ENCODE measurements at regions not wholly inside any gene's neighbourhood (a gene's known extent, or its start where the extent isn't known, plus 50 kb on each side); places are given as distances from the start of the nearest gene placed in this dataset.

GRCh38 chr20:60963146-60963545 is 288.9 kb upstream of the CDH4 start:
- Histone ChIP-seq H3K27ac (ENCODE audit: low read depth, low read length) (no peak overlapping the region), H3K14ac (ENCODE audit: insufficient read length) (no peak overlapping the region), H2BK15ac (ENCODE audit: low read length) (no peak overlapping the region)
- TF ChIP-seq POLR2A (IDR thresholded peaks at IDR 0.05; ENCODE audit: control extremely low read depth in 1 of 2, low read depth in 2 of 2, low read length in 2 of 2) (no peak), GTF2F1 (IDR thresholded peaks at IDR 0.05; ENCODE audit: borderline replicate concordance, low read depth, low read length) (no peak)

More at GRCh38 chr20:60963146-60963545, 288.9 kb upstream of the CDH4 start:
- H2BK20ac ChIP-seq (ENCODE audit: low read length), result no peak overlapping the region
- no peaks in the 10 kb centered on the region for H3K36me3 ChIP-seq (ENCODE audit: control insufficient read depth in 2 of 4, insufficient read depth in 4 of 4, low read length in 3 of 4)
- FAIRE-seq (no peak), DNase-seq (ENCODE audit: low read depth in 1 of 2, low spot score in 2 of 2) (no peak)
- no peak overlapping the region for H3K4me2 ChIP-seq (ENCODE audit: insufficient read depth in 1 of 2, low read depth in 2 of 2, low read length in 2 of 2)
- H2BK5ac ChIP-seq (ENCODE audit: low read depth, low read length), result no peak overlapping the region
- H2AK5ac ChIP-seq (ENCODE audit: low read depth, low read length), result no peak overlapping the region
- no peak overlapping the region for H3K23ac ChIP-seq (ENCODE audit: insufficient read length)
- no peaks in the 10 kb centered on the region for H3K9me3 ChIP-seq (ENCODE audit: insufficient read depth in 2 of 2, low read depth in 1 of 2, low read length in 1 of 2)
- no peak overlapping the region for H2BK120ac ChIP-seq (replicated peaks; ENCODE audit: low read depth, low read length)
- peaks cover 0 to 14% (median 6%) of the 10 kb centered on the region in 4 experiments; a peak in 4 of 7 replicates for H3K27me3 ChIP-seq (replicated peaks in 1 of 4; ENCODE audit: control insufficient read depth in 3 of 4, extremely low read depth in 1 of 4, insufficient read depth in 3 of 4, low read length in 3 of 4)
- no peaks in the 10 kb centered on the region for H3K23me2 ChIP-seq (ENCODE audit: low read depth, low read length)
- H3K4ac ChIP-seq (replicated peaks; ENCODE audit: insufficient read length, low read depth, low read length), result no peak overlapping the region
- peaks cover 0 to 2% (median 0%) of the 10 kb centered on the region in 4 experiments; a peak in 1 of 7 replicates for H3K4me1 ChIP-seq (replicated peaks in 1 of 4; ENCODE audit: control insufficient read depth in 3 of 4, insufficient read depth in 4 of 4, low read length in 3 of 4)
- ChIA-PET CTCF (ENCODE audit: partially characterized antibody) (no interaction called here), POLR2A (ENCODE audit: partially characterized antibody) (no interaction called here)
- H3K79me1 ChIP-seq (ENCODE audit: low read depth, low read length), result no peaks in the 10 kb centered on the region
- H2AFZ ChIP-seq (ENCODE audit: low read length), result no peak overlapping the region
- no peak overlapping the region for H2BK12ac ChIP-seq (ENCODE audit: low read depth, low read length)
- H4K20me1 ChIP-seq (replicated peaks in 1 of 2; ENCODE audit: control insufficient read depth in 1 of 2, insufficient read depth in 2 of 2, low read length in 2 of 2), result no peaks in the 10 kb centered on the region
- H3K4me3 ChIP-seq (ENCODE audit: extremely low read depth in 1 of 4, insufficient read depth in 2 of 4, low read depth in 3 of 4, low read length in 4 of 4), result no peak overlapping the region
- H3K9ac ChIP-seq (replicated peaks in 1 of 4; ENCODE audit: extremely low read depth in 1 of 4, low read depth in 3 of 4, low read length in 3 of 4), result no peak overlapping the region
- H3K18ac ChIP-seq (ENCODE audit: extremely low read depth, low read length), result no peak overlapping the region
- no peak overlapping the region for H3K56ac ChIP-seq (replicated peaks; ENCODE audit: insufficient read length, low read depth, low read length)
- no peak overlapping the region for H4K5ac ChIP-seq (ENCODE audit: insufficient read length, low read depth, low read length)
- 53% methylated on average over 3 of the region's 3 CpGs; no CpG with 5 or more reads in 1 of the 2 experiments for WGBS, 2 experiments (ENCODE audit: extremely low coverage in 1 of 2, insufficient coverage in 1 of 2, insufficient read length in 1 of 2, insufficient replicate concordance in 2 of 2, low coverage in 1 of 2, low lambda C conversion rate in 2 of 2, missing lambda C conversion rate in 1 of 2)
- H3K79me2 ChIP-seq (ENCODE audit: control insufficient read depth in 1 of 2, insufficient read depth in 2 of 2, low read length in 2 of 2), result no peaks in the 10 kb centered on the region
- no peak overlapping the region for H4K8ac ChIP-seq (ENCODE audit: extremely low read depth, insufficient read depth, low read length)
- H4K91ac ChIP-seq (replicated peaks; ENCODE audit: insufficient read length, low read length), result no peak overlapping the region

Measured in H1 (cell line).